ENCODE measurements at regions not wholly inside any gene's neighbourhood (a gene's known extent, or its start where the extent isn't known, plus 50 kb on each side); places are given as distances from the start of the nearest gene placed in this dataset.
A peak's percentile ranks its signal among the peaks of the same experiment; 100 is the strongest.
"Not testable (repeated sequence)": the region's sequence is repeated elsewhere in the genome, so short reads cannot be mapped to it uniquely, and the experiment has no call there.

DNA sequence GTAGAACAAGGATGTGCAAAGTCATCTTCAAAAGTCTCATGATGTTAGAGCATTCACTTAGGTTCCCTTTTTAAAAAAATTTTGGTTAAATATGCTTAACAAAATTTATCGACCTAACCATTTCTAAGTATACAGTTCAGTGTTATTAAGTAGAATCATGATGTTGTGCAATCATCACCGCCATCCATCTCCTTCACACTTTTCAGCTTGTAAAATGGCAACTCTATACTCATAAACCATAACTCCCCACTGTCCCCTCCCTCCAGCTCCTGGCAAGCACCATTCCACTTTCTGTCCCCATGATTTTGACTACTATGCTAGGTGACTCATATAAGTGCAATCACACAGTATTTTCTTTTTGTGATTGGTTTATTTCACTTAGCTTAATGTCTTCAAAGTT, 895.0 kb downstream of the TBL1XR1 start:
- no peak for DNase-seq

DNA sequence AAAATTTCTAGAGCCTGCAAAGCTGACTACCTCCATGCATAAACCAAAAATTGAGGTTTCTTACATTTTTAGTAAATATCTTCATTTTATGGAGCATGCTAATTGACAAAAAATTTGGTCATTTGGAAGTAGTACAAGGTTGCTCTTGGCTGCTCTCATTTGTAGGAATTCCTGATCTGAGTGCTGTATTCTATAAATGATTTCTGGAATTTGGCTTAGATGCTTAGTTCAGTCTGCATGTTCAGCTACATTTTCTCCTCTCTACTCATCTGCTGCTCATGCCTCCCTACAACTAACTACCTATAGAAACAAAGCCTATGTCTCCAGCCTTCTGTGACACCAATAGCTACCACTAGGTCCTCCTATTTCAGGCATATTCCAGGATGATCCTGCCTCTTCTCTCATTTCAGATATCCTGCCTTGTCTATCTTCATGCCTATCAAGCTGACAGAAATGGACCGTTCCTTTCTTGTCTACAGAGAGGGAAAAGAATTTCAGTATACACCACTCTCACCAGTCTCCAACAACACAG, 901.1 kb downstream of the TBL1XR1 start:
- no peak for DNase-seq

DNA sequence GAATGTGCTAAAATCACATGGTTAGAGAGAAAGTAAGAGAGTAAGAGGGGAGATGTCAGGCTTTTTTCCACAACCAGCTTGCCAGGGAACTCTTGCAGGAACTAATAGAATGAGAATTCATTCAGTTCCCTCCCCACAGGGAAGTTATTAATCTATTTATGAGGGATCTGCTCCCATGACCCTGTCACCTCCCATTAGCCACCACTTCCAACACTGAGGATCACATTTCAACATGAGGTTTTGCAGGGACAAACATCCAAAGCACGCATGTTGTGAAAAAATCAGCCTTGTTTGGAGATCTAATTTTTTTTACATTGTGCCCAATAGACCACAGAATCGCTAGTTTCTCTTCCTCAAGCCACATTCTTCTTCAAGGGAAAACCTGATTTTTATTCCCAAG, 904.0 kb downstream of the TBL1XR1 start:
- no peak for DNase-seq

DNA sequence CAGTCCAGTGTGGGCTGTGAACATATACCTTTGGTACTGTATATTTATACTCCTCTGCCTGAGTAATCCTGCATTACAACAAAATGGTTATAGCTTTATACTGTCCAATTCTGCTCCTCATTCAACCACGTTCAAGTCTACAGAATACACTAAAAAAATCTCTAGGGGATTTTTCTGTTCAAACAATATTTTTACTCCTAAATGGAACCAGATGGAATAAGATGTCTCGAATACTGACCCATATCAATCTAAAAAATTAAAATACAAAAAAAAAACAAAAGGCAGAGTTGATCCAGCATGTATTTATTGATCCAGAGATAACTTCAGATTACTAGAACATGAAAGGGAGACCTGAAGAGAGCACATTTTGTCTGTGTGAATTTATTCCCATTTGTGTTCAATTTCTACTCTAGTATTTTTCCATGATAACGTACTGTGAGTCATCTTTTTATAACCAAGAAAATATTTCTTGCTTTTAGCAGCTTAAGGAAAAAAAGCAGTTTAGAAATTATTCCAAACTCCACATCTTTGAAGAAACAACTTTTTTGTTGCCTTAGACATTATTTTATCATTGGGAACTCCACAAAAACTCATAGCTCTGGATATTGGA, 910.7 kb downstream of the TBL1XR1 start:
- no peak for DNase-seq

DNA sequence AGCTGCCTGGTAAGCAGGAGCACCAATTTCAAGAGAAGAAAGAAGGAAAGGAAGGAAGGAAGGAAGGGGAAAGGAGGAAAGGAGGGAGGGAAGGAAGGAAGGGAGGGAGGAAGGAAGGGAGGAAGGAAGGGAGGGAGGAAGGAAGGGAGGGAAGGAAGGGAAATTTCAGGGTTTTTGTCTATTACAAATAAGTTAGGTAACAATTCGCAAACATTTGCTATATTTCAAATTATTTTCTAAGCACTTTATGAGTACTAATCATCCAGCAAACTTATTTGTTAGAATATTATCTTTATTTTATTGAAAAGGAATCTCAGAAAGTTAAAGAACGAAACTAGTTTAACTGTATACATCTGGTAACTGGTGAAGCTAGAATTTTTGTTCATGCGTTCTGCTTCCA, 921.7 kb downstream of the TBL1XR1 start:
- DNase-seq = no peak

DNA sequence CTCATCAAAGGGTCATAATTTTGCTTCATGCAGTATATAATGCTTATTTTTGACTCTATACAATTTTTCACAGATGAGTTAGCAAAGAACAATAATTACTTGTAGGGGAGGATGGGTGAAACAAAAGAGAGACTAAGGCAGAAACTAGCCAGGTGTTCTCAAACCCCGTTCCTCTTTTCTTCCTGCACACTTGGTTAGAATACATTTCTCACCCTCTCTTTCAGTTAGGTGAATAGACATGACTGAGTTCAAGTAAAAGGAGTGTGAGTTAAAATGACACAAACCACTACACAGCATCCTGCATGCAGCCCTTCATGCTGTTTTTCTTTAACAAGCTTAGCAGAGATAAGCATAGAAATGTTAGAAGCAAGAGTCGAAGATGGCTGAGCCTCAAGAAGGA, 922.2 kb downstream of the TBL1XR1 start:
- DNase-seq = no peak

DNA sequence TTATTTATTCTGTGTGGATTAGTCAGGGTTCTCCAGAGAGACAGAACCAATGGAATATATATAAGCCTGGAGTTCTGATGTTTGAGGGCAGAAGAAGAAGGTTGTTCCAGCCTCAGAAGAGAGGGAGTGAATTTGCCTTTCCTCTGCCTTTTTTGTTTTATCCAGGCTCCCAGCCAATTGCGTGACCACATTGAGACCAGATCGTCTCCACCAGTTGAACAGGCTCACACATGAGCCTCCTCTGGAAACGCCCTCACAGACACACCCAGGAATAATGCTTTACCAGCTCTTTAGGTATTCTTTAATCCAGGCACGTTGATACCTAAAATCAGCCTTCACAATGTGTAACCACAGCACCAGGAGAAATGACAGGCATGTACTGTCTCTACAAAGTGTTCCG, 923.1 kb downstream of the TBL1XR1 start:
- DNase-seq = peak in 1 of 2 experiments; percentile 34

DNA sequence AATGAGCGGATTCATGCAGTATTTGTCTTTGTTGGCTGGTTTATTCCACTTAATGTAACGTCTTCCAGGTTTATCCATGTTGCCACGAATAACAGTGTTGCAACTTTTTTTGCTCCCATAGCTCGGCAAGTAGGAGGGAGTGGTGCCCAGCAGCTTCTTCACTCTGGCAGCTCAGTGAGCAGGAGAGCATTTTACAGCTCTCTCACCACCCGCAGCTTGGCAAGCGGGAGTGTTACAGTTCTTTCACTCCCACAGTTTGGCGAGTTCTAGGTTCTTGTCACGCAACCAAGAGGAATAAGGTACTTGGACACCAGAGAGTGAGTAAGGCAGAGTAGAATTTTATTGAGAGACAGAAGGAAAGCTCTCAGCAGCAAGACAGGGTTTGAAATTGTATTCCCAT, 935.2 kb downstream of the TBL1XR1 start:
- no peak for DNase-seq

DNA sequence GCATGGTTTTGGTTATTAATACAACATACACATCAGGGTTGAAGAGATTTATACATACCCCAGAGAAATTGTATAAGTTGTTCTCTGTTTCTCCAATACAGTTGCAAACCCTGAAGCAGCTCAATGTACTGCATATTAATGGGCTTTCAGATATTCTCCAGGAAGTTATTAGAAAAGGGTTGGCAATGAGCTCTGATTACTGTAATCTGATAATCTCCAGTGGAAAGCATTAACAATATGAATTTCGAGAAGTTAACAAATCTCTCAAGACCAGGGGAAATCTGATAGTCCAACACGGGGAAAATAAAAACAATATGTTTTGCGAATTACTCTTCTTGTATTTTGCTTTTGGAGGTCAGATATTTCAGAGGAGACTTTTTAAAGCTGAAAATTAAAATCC, 950.1 kb downstream of the TBL1XR1 start:
- DNase-seq = no peak

DNA sequence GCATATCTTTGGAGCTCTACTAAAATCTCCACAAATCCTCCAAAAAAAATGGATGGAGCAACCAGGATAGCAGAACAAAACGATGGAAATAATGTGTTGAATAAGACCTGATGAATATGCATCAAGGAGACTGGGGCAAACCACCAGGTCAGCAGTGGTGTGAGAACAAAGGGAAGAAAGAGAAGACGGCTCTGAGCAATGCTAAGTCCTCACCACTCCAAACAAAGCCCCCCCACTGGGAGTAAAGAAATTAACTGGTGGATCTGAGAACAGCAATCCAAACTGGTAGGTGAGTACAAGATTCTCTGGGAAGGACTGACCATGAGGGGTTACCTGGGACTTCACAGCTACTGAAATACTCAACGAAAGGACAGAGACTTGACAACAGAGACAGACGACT, 977.3 kb downstream of the TBL1XR1 start:
- no peak for DNase-seq

DNA sequence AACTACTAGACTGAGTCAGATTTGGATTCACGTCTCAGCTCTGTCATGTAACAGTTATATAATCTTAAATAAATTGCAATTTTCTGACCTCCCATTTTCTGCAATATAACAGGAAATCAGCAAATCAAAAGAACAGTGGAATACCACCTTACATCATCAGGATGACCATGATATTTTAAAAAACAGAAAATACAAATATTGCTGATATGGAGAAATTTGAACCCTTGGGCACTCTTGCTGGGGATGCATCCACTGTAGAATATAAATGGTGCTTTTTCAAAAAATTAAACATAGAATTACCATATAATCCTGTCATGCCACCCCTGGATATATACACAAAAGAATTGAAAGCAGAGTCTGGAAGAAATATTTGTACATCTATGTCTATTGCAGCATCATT, 982.5 kb downstream of the TBL1XR1 start:
- no peak for DNase-seq

DNA sequence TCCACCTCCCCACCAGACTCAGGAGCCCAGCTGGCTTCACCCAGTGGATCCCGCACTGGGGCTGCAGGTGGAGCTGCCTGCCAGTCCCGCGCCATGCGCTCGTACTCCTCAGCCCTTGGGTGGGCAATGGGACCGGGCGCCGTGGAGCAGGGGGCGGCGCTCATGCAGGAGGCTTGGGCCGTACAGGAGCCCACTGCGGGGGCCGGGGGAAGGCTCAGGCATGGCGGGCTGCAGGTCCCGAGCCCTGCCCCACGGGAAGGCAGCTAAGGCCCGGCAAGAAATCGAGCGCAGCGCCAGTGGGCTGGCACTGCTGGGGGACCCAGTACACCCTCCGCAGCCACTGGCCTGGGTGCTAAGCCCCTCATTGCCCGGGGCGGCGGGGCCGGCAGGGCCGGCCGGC, 984.0 kb downstream of the TBL1XR1 start:
- DNase-seq = not testable (repeated sequence)

DNA sequence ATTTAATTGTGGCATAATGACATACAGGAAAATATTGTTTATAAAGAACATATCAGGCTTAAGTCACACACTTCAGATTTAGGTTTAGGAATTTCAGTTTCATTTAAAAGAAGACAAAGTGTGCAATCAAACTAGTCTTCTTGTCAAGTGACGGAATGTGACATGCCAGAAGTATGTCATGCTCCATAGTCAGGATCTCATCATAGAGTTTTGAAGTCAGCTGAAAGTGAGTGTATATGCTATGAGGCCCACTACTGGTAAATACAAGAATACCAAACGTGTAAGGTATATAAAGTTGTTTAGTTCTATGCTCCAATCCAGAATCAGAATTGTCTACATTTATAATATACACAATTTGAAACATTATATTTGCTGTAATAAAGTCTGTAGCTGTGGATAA, 988.4 kb downstream of the TBL1XR1 start:
- DNase-seq = no peak

DNA sequence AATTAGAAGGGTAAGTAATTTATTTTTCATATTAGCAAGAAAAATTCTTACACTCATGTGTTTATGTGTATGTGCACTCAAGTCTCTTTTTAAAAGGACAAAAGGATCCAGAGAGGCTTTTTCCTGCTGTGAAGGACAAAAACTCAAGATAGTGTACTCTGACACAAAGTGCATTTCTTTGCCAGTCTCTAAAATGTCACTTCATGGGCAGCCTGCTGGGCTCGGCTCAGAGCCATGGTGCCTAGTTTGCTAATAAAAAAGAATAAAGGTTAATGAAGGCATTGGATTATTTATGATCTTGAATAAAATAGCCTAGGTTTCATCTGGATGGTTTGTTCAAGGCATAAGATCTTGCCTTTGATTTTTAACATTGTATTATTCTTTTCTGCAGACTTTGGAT, 989.0 kb downstream of the TBL1XR1 start:
- DNase-seq = no peak

DNA sequence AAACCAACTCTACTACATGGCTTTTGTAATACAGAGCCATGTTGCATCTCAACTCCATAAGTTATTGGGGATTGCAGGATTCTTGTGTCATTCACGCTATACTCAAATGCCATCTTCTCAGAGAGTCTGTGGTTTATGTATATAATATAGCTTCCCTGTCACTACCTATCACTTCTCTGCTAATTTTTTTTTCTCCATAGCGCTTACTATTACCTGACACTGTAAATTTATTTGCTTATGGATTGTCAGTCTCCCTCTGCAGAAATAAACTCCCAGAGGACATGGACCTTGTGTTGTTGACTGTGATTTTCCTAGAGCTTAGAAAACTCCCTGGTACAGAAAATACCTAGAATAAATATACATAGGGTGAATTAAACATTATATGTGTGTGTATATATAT, 990.5 kb downstream of the TBL1XR1 start:
- DNase-seq = no peak

DNA sequence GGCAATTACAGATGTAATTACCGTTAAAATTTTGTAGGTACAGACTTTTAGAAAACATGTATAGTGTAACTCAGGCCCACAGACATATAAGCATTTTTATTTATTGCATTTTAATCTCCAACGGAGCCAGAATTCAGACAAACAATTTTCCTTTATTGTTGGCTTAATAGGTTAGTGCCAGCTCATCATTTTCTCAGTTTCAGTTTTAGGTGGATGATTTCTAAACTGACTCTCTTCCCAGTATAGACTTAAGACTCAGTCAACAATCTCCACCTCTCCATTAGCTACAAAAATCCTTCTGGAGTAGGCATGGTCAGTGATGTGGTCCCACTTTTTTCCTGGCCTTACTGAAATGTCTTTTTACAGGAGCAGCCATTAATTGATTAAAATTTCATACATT, 994.6 kb downstream of the TBL1XR1 start:
- no peak for DNase-seq

DNA sequence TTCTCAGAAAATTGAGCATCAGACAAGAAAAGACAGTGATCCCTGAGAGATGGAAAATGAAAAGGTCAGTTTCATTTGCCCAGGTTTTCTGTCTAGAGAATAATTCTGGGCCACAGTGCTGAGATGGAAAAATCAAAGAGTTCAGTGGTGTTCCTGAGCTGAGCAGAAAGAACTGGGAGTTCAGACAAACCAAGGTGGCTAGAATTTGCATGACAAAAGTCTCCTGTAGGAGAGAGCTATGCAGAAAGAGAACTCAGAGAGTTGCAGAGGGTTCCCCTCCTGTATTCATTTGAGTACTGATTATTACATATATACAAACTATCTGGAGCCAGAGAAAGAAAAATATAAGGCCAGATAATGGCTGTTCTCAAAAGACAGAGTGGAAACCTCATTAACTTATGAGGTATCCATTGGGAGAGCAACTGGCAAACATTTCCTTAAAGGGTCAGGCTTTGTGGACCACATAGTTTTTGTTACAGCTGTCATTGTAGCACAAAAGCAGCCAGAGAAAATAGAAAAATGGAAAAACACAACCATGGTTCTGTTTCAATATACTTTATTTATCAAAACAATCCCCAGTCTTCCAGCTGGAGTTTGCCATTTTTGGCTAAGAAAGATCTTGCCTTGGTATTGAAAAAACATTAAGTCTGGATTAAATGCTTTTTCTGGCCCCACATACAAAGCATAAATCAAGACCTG, 1004.1 kb downstream of the TBL1XR1 start:
- no peak for DNase-seq

DNA sequence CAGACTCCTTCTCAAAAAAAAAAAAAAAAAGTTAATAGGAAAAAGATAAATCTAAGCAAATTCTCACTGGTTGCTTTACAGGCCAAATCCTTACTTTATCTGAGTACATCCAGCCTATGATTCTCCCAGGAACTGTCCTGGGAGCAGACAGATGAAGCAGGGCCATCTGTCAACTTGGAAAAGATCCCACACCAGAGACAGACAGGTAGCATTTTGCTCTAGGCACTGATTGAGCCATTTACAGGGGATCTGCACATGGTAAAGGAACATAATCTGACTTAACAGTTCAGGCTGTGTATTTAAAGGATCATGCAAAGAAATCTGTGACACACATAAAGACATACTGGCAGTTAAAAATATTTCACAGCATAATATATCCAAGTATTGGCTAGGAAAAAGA, 1006.5 kb downstream of the TBL1XR1 start:
- DNase-seq = no peak

DNA sequence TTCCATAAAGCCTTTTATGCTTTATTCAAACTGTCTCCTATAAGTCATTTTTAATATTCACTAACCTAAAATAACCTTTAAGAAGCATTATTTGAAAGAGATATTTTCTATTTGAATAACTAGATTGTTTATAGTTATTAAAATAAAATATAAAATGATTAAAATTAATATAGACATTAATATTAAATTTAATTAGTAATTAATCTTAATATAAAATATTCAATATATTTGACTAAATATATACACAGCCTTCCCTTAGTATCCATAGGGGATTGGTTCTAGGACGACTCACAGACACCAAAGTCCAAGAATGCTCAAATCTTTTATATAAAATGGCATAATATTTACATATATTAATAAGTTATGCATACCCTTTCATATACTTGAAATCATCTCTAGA, 1014.1 kb downstream of the TBL1XR1 start:
- no peak for DNase-seq

DNA sequence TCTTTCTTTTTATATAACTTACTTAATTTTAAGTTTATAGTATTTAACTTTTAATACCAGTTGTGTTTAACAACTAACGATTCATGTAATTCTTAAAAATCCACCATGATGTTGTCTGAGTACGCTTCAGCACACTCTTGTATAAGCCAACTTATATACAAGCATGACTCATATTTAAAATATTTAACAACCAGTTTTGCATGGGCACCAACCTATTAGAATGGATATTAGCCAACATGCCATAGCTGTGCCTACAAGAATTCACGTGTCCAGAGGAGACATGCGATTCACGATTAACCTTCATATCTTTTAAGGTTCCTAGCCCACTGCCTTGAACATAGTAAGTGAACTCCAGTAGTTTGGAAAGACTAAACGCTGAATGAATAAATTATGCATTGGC, 1023.2 kb downstream of the TBL1XR1 start:
- DNase-seq = no peak

DNA sequence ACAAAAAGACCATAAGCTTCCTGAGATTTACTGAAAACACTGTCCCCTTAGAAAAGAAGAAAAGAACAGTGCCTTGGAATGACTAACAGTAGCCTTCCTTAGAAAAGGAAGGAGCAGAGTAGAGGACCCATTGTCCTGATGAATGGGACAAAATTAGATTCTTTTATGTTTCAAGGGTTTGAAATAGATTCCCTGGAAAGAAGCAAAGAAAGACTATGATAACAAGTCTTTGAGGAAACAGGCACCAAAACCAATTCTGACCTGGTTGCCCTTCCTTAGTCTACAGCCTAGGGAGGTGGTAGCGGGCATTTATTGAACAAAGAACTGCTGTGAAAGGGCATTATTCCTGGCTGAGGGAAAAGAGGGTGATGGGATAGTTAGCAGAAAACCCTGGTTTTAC, 1024.8 kb downstream of the TBL1XR1 start:
- no peak for DNase-seq

DNA sequence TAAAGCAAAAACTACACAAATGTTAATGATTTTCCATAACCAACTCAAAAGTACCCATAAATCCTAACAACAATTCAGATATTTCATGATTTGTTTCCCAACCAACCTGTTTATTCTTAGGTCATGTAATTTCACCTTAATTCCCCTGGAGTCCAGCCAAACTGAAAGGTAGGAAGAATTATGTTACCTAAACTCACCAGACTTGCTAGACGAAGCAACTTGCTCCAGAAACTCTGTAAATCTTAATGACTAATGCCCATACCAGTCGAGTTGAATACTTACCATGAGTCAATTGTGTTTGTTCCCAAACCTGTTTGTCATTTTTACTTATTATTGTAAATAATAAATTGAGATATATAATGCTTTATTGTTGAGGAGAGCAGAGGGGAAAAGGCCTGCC, 1030.0 kb downstream of the TBL1XR1 start:
- no peak for DNase-seq

DNA sequence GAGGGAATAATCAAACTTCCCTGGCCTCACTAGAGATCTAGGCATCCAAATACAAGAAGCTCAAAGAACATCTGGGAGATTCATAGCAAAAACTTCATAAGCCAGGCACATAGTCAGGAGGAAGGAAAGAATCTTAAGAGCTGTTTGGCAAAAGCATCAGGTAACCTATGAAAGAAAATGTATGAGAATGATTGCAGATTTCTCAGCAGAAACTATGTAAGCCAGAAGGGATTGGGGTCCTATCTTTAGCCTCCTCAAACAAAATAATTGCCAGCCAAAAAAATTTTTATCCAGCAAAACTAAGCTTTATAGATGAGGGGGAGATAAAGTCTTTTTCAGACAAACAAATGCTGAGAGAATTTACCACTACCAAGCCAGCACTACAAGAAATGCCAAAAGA, 1036.3 kb downstream of the TBL1XR1 start:
- no peak for DNase-seq

DNA sequence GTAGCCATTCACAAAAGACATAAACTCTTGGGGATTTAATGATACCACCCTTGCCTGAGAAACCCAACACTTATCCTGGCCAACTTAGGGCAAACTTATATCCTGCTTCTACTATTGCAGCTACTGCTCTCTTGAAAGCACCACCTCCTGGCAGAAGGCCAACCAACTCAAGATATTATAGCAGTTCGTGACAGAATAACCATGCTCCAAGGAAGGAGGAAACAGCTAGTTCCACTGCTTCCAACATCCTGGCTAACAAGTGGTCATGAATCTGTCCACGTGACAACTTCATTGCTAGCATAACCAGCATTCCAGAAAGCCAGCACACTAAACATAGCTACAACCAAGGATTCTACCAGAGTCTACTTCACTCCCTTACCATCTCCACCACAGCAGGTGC, 1037.5 kb downstream of the TBL1XR1 start:
- no peak for DNase-seq

DNA sequence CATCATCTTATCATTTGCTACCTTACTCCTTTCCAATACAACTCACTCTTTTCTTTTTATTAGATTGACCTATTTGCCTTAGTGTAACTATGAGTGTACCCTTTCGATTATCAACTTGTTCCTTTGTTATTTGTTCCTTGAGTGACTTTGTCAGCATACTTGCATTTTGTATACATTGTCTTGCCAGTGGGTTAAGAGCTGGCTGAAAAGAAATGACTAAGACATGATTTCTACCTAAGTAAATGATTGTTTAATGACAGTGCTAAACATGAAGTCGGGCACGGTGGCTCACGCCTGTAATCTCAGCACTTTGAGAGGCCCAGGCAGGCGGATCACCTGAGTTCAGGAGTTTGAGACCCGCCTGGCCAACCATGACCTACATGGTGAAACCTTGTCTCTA, 1042.3 kb downstream of the TBL1XR1 start:
- DNase-seq = no peak
